Prostate gland (tissue), 2 donors: ENCODE measurements at regions not wholly inside any gene's neighbourhood (a gene's known extent, or its start where the extent isn't known, plus 50 kb on each side); places are given as distances from the start of the nearest gene placed in this dataset.
"Not testable (repeated sequence)": the region's sequence is repeated elsewhere in the genome, so short reads cannot be mapped to it uniquely, and the experiment has no call there.

Experiments
- DNase-seq: peaks from one replicate; pipeline ENCODE4 v3.0.0-alpha.2; 2019; ENCODE audit warnings: low spot score
- H3K27ac ChIP-seq, 2 donors: fragments of 200-600 bp; sonication (generic); 2 replicates each; pipeline ENCODE4 v1.5.1; 2017 to 2019
- H3K27me3 ChIP-seq: fragments of 200-600 bp; sonication (generic); replicated peaks from 2 replicates; pipeline ENCODE4 v1.5.1; 2019; ENCODE audit not compliant: insufficient read depth
- H3K36me3 ChIP-seq, 2 donors: fragments of 200-600 bp; sonication (generic); 1 replicate in 1 of 2; 2 replicates in 1 of 2; pipeline versions ENCODE4 v1.5.1 to v1.8.1; 2017 to 2019
- H3K4me1 ChIP-seq: fragments of 200-600 bp; sonication (generic); replicated peaks from 2 replicates; pipeline ENCODE4 v1.5.1; 2019
- H3K4me3 ChIP-seq, 2 donors: fragments of 200-600 bp; sonication (generic); 2 replicates each; pipeline ENCODE4 v1.5.1; 2017 to 2019
- H3K9me3 ChIP-seq: fragments of 200-600 bp; sonication (generic); 2 replicates; pipeline ENCODE4 v1.5.1; 2017
- POLR2A ChIP-seq: fragments of 450-650 bp; IDR thresholded peaks from one replicate; pipeline ENCODE4 v1.6.1; 2016; ENCODE audit warnings: antibody characterized with exemption, mild to moderate bottlenecking
- POLR2AphosphoS5 ChIP-seq: sonication (generic); formaldehyde crosslinking; IDR thresholded peaks from one replicate; pipeline ENCODE4 v1.6.1; 2017; ENCODE audit warnings: antibody characterized with exemption
- WGBS: methylation state at CpG from one replicate; pipeline ENCODE4 v1.1.5; 2018; 5-methylcytosine and 5-hydroxymethylcytosine counted together
- intact Hi-C: fragments of 100-400 bp; cut with DNase I; formaldehyde crosslinking; loops from one replicate; pipeline ENCODE4 v1.14.2; 2022
- TF ChIP-seq, protein P1 (sequence below), 4 experiments: fragments of 200-600 bp in 2 of 4; fragments of 450-650 bp in 2 of 4; sonication (generic) in 2 of 4; IDR thresholded peaks; 1 replicate in 3 of 4; 2 replicates in 1 of 4; pipeline ENCODE4 v1.5.1; 2016 to 2019; ENCODE audit warnings: antibody characterized with exemption in 4 of 4, mild to moderate bottlenecking in 2 of 4, moderate library complexity in 2 of 4

DNA sequence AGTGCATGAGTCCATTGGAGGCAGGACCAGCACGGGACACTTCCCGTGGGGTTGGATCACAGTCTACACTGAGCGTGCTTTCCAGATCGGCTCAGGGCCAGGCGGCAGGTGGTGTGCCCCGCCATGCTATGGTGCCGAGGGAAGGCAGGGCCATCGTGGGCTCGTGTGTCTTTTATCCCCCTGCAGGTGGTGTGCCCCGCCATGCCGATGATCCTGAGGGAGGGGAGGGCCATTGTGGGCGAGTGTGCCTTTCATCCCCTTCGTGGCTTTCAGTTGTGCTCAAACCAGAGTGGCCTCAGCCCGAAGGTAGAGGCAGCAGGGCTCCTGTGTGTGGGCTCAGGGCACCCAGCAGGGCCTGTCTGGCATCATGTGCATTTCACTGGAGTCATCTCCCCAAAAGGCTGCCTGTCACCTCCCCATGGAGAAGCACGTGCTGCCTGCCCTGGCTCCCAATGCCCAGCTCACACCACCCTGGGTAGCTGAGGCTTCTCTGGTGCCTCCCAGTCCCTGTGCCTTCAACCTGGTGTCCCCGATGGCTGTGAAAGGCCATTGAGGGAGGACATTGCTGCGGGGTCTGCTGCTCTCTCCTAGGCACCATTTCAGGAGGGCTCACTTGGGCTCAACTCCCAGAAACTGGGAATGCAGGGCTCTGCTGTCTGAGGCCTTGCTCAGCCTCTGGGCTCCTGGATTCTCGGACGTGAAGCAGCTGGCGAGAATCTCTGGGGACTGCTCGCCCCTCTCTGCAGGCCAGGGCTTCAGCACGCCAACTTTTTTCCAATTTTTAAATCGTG is 207.6 kb downstream of the NPIPB11 start:
- intact Hi-C loops: no loop called here
- no peaks in the 10 kb centered on the region for H3K27me3 ChIP-seq
- H3K4me1 ChIP-seq: no peaks in the 10 kb centered on the region
- WGBS: 83% methylated on average over 23 of the region's 23 CpGs
- H3K4me3 ChIP-seq: no peak overlapping the region
- H3K9me3 ChIP-seq: no peaks in the 10 kb centered on the region
- TF ChIP-seq, protein P1, sequence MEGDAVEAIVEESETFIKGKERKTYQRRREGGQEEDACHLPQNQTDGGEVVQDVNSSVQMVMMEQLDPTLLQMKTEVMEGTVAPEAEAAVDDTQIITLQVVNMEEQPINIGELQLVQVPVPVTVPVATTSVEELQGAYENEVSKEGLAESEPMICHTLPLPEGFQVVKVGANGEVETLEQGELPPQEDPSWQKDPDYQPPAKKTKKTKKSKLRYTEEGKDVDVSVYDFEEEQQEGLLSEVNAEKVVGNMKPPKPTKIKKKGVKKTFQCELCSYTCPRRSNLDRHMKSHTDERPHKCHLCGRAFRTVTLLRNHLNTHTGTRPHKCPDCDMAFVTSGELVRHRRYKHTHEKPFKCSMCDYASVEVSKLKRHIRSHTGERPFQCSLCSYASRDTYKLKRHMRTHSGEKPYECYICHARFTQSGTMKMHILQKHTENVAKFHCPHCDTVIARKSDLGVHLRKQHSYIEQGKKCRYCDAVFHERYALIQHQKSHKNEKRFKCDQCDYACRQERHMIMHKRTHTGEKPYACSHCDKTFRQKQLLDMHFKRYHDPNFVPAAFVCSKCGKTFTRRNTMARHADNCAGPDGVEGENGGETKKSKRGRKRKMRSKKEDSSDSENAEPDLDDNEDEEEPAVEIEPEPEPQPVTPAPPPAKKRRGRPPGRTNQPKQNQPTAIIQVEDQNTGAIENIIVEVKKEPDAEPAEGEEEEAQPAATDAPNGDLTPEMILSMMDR (IDR thresholded peaks at IDR 0.05): no peak
- TF ChIP-seq POLR2AphosphoS5 (no peak), POLR2A (no peak)
- no peaks in the 10 kb centered on the region for H3K36me3 ChIP-seq
- H3K27ac ChIP-seq: peak overlapping the region; percentile 46 to 68
- no peak for DNase-seq

DNA sequence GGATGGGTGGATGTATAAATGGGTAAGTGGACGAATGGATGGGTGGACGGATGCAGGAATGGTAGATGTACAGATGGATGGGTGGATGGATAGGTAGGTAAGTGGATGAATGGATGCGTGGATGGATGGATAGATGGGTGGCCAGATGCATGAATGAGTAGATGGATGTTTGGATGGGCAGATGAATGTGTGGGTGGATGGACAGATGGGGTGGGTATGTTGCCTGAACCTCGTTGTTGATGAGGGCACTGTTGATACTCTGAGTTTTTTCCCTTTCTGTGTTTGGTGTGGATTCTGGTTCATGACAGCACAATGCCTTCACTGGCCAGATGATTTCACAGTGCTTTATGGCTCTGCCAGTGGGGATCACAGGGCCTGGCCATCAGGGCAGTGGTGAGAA is 208.3 kb downstream of the NPIPB11 start:
- no peaks in the 10 kb centered on the region for H3K36me3 ChIP-seq
- WGBS: 91% methylated on average over 4 of the region's 4 CpGs
- H3K27ac ChIP-seq: no peak overlapping the region
- no peaks in the 10 kb centered on the region for H3K4me1 ChIP-seq
- H3K27me3 ChIP-seq: no peaks in the 10 kb centered on the region
- no peak for DNase-seq
- intact Hi-C loops: no loop called here
- TF ChIP-seq, protein P1 (IDR thresholded peaks at IDR 0.05): no peak
- TF ChIP-seq POLR2AphosphoS5 (no peak), POLR2A (no peak)
- no peak overlapping the region for H3K4me3 ChIP-seq
- no peaks in the 10 kb centered on the region for H3K9me3 ChIP-seq

DNA sequence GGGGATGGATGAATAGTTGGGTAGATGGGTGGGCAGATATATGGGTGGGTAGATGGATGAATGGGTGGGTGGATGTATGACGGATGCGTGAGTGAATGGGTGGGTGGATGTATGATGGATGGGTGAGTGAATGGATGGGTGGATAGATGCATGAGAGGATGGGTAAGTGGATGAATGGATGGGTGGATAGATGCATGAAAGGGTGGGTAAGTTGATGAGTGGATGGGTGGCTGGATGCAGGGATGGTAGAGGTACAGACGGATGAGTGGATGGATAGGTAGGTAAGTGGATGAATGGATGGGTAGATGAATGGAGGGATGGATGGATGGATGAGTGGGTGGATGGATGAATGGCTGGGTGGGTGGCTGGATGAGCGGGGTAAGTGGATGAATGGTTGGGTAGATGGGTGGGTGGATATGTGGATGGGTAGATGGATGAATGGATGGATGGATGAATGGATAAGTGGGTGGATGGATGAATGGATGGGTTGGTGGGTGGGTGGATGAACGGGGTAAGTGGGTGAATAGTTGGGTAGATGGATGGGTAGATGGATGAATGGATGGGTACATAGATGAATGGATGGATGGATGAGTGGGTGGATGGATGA is 208.9 kb downstream of the NPIPB11 start:
- H3K27me3 ChIP-seq, H3K9me3 ChIP-seq, H3K4me3 ChIP-seq, H3K4me1 ChIP-seq, DNase-seq, H3K36me3 ChIP-seq, H3K27ac ChIP-seq, intact Hi-C loops: not testable (repeated sequence)
- WGBS: 97% methylated on average over 5 of the region's 5 CpGs

DNA sequence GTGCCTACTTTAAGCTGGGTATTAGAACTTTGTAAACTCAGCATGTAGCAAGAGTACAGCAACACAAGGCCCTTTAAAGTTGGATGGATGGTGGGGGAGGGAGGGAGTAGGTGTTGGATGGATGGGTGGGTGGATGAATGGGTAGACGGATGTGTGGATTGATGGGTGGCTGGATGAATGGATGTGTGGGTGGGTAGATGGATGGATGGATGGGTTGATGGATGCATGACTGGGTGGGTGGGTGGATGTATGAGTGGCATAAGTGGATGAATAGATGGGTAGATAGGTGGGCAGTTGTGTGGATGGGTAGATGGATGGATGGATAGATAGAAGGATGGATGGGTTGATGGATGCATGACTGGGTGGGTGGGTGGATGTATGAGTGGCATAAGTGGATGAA is 209.8 kb downstream of the NPIPB11 start:
- H3K36me3 ChIP-seq, H3K27ac ChIP-seq, H3K27me3 ChIP-seq, intact Hi-C loops, H3K4me3 ChIP-seq, H3K9me3 ChIP-seq, H3K4me1 ChIP-seq, DNase-seq: not testable (repeated sequence)
- 100% methylated on average over 1 of the region's 1 CpG for WGBS

DNA sequence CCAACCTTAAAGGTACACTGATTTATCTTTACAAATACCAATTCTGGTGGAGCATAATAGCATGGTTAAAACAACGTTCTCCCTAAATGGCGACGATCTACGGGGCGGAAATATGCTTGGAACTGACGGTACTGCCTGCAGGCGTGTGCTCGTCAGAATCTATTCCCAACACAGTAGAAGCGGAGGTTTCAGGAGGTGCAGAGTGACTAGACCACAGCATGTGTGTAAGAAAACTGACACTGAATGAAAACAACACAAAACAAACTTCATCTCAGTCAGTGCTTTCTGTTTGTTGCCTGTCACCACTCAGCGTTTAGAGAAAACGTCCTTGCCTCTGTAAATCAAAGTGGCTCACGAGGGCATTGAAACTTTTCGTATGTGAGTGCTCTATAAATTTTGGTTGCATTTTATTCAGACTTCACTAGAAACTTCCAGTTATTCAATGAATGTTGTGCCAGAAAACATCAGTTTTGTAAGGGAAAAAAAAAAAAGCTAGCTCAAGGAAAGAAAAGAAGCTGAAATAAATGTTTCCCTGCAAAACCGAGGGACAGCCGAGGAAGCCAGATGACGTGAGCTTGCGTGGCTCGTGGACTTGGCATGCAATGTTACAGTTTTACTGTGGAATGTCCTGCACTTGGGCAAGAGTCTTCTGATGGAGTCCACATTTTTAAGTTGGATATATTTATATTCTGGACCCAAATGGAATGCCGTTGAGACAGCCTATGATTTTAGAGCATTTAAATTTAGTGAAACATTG is 210.4 kb downstream of the LAT start:
- H3K9me3 ChIP-seq, H3K4me3 ChIP-seq, H3K36me3 ChIP-seq, DNase-seq, intact Hi-C loops, H3K27me3 ChIP-seq, H3K4me1 ChIP-seq: not testable (repeated sequence)
- H3K27ac ChIP-seq: peak overlapping the region in 1 of 2 donors; percentile 26
- 43% methylated on average over 19 of the region's 19 CpGs for WGBS

DNA sequence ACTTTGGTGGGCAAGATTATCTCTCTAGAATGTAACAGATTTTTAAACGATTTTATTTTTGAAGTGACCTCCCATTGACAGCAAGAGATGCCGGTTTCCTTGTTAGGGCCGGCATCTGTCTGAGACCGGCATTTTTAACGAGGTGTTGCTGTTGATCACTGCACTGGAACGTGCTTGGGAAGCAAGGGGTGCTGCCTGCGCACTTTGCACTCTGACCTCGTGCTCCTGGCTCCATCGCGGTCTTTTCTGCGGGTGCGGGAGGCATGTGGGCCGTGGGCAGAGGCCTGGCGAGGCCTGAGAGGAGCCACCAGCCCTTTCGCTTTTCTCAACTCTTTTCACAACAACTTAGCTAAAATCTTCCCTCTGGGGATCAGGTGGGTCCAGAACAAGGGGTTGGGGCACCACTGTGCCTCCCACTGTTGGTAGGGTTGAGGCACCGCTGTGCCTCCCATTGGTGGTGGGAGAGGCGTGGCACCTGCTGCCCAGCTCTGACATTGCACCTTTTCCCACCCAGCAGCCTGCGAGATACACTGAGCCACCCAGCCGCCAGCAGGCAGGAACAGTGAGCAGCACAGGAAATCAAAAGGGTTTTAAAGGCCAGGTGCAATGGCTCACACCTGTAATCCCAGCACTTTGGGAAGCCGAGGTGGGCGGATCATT is 209.5 kb downstream of the LAT start:
- H3K4me3 ChIP-seq, H3K27me3 ChIP-seq, H3K27ac ChIP-seq, H3K4me1 ChIP-seq, DNase-seq, H3K36me3 ChIP-seq, intact Hi-C loops, H3K9me3 ChIP-seq: not testable (repeated sequence)
- WGBS: 86% methylated on average over 17 of the region's 21 CpGs

DNA sequence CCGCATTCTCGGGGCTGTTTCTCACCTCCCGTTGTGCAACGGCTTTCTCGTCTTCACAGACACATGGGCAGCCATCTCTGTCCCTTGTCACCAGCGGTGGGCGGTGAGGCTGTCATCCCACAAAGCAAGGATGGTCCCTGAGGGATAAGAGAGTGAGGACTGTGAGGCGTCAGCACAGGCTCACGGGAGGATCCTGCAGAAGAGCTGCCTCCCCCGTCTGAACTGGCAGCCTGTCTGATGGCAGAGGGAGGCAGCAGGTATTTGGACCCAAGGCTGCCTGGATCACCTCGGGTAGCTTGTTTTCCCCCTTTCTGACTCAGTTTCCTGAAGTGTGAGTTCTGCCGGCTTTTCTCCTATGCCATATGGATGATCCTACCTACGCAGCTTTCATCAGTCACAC is 208.8 kb downstream of the LAT start:
- WGBS: 85% methylated on average over 13 of the region's 13 CpGs
- H3K27me3 ChIP-seq, H3K9me3 ChIP-seq, H3K4me3 ChIP-seq, H3K36me3 ChIP-seq, DNase-seq, H3K4me1 ChIP-seq, intact Hi-C loops, H3K27ac ChIP-seq: not testable (repeated sequence)

DNA sequence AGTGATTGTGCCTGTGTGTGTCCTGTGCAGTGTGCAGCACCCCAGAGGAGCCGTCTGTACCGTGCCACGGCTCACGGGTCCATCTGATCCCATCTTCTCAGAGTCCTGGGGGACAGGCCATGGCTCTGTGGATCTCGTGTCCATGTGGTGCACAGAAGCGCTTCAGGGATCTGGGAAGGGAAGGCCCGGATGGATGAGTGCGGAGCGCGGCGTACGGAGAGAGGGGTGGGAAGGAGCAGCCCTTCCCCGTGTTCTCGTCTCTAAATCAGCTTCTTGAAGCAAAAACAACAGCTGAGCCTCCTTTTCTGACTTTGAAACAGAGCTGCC is 208.4 kb downstream of the LAT start:
- DNase-seq, H3K9me3 ChIP-seq, H3K4me1 ChIP-seq, intact Hi-C loops, H3K4me3 ChIP-seq, H3K27ac ChIP-seq, H3K36me3 ChIP-seq, H3K27me3 ChIP-seq: not testable (repeated sequence)
- WGBS: 96% methylated on average over 14 of the region's 14 CpGs
